Colonic mucosa (tissue), 4 donors: ENCODE measurements at regions not wholly inside any gene's neighbourhood (a gene's known extent, or its start where the extent isn't known, plus 50 kb on each side); places are given as distances from the start of the nearest gene placed in this dataset.

Experiments used
- DNase-seq: peaks from one replicate; pipeline ENCODE4 v3.0.0-alpha.2; 2020
- H3K27ac ChIP-seq: fragments of 200-600 bp; one replicate; pipeline ENCODE4 v1.8.0; 2021
- H3K27me3 ChIP-seq: fragments of 200-600 bp; one replicate; pipeline ENCODE4 v1.8.0; 2021
- H3K36me3 ChIP-seq: fragments of 200-600 bp; one replicate; pipeline ENCODE4 v1.8.0; 2021
- H3K4me1 ChIP-seq: fragments of 200-600 bp; one replicate; pipeline ENCODE4 v1.8.0; 2021; ENCODE audit warnings: mild to moderate bottlenecking
- H3K4me3 ChIP-seq: fragments of 200-600 bp; one replicate; pipeline ENCODE4 v1.8.0; 2021
- H3K9ac ChIP-seq, 2 donors: one replicate each; pipeline ENCODE4 v1.7.0; 2013; ENCODE audit warnings: control low read depth in 2 of 2, low read depth in 2 of 2, low read length in 2 of 2
- H3K9me3 ChIP-seq: fragments of 200-600 bp; one replicate; pipeline ENCODE4 v1.8.0; 2021
- intact Hi-C: fragments of 100-400 bp; cut with DNase I; formaldehyde crosslinking; loops from one replicate; pipeline ENCODE4 v1.14.1; 2022
- TF ChIP-seq, protein P1 (sequence below): fragments of 200-600 bp; IDR thresholded peaks from one replicate; pipeline ENCODE4 v1.8.0; 2022; ENCODE audit warnings: antibody characterized with exemption, mild to moderate bottlenecking
- donor health status: healthy.
- donor health status: DM: no; HTN: no; CAD: no.
- donor health status: DM: no; HTN: no; CAD: no.

GRCh38 chr2:192467953-192468660 lies 273.4 kb upstream of the TMEFF2 start:
- no peaks in the 10 kb centered on the region for H3K36me3 ChIP-seq
- H3K4me1 ChIP-seq: no peaks in the 10 kb centered on the region
- H3K27me3 ChIP-seq: no peaks in the 10 kb centered on the region
- no peak overlapping the region for H3K9ac ChIP-seq
- H3K4me3 ChIP-seq: no peak overlapping the region
- no peaks in the 10 kb centered on the region for H3K9me3 ChIP-seq
- no peak overlapping the region for H3K27ac ChIP-seq
- TF ChIP-seq, protein P1, sequence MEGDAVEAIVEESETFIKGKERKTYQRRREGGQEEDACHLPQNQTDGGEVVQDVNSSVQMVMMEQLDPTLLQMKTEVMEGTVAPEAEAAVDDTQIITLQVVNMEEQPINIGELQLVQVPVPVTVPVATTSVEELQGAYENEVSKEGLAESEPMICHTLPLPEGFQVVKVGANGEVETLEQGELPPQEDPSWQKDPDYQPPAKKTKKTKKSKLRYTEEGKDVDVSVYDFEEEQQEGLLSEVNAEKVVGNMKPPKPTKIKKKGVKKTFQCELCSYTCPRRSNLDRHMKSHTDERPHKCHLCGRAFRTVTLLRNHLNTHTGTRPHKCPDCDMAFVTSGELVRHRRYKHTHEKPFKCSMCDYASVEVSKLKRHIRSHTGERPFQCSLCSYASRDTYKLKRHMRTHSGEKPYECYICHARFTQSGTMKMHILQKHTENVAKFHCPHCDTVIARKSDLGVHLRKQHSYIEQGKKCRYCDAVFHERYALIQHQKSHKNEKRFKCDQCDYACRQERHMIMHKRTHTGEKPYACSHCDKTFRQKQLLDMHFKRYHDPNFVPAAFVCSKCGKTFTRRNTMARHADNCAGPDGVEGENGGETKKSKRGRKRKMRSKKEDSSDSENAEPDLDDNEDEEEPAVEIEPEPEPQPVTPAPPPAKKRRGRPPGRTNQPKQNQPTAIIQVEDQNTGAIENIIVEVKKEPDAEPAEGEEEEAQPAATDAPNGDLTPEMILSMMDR: no peak
- intact Hi-C loops: no loop called here
- DNase-seq: no peak

GRCh38 chr2:192465141-192465540 lies 270.4 kb upstream of the TMEFF2 start:
- Histone ChIP-seq H3K9me3 (no peaks in the 10 kb centered on the region), H3K9ac (no peak overlapping the region), H3K27ac (no peak overlapping the region), H3K4me3 (no peak overlapping the region), H3K4me1 (no peaks in the 10 kb centered on the region), H3K27me3 (no peaks in the 10 kb centered on the region), H3K36me3 (no peaks in the 10 kb centered on the region)
- no peak for DNase-seq
- intact Hi-C loops: no loop called here
- TF ChIP-seq, protein P1: no peak

- TF ChIP-seq, protein P1: no peak
Observed at GRCh38 chr2:192459422-192459821, 264.7 kb upstream of the TMEFF2 start.

GRCh38 chr2:192448881-192449280 lies 254.1 kb upstream of the TMEFF2 start:
- H3K9ac ChIP-seq: no peak overlapping the region
- no peaks in the 10 kb centered on the region for H3K27me3 ChIP-seq
- TF ChIP-seq, protein P1: no peak
- no peaks in the 10 kb centered on the region for H3K36me3 ChIP-seq
- no peak for DNase-seq
- H3K4me3 ChIP-seq: no peak overlapping the region
- intact Hi-C loops: no loop called here
- no peaks in the 10 kb centered on the region for H3K9me3 ChIP-seq
- H3K27ac ChIP-seq: no peak overlapping the region
- H3K4me1 ChIP-seq: no peaks in the 10 kb centered on the region

More at GRCh38 chr2:192459422-192459821, 264.7 kb upstream of the TMEFF2 start:
- no peaks in the 10 kb centered on the region for H3K4me1 ChIP-seq
- intact Hi-C loops: no loop called here
- no peaks in the 10 kb centered on the region for H3K36me3 ChIP-seq
- H3K9me3 ChIP-seq: no peaks in the 10 kb centered on the region
- no peak overlapping the region for H3K9ac ChIP-seq
- DNase-seq: no peak
- H3K4me3 ChIP-seq: no peak overlapping the region
- no peaks in the 10 kb centered on the region for H3K27me3 ChIP-seq
- no peak overlapping the region for H3K27ac ChIP-seq

GRCh38 chr2:192444286-192444838 lies 249.6 kb upstream of the TMEFF2 start:
- no peak overlapping the region for H3K9ac ChIP-seq
- no peak overlapping the region for H3K4me3 ChIP-seq
- no peak overlapping the region for H3K27ac ChIP-seq
- H3K27me3 ChIP-seq: no peaks in the 10 kb centered on the region
- H3K36me3 ChIP-seq: no peaks in the 10 kb centered on the region
- H3K4me1 ChIP-seq: no peaks in the 10 kb centered on the region
- DNase-seq: no peak
- TF ChIP-seq, protein P1: no peak
- intact Hi-C loops: no loop called here
- no peaks in the 10 kb centered on the region for H3K9me3 ChIP-seq
